NCI-H2081 (cell line): ENCODE measurements at regions not wholly inside any gene's neighbourhood (a gene's known extent, or its start where the extent isn't known, plus 50 kb on each side); places are given as distances from the start of the nearest gene placed in this dataset.

Experiments used
- DNase-seq, 2 experiments: peaks; one replicate each; lab custom pipeline; 2025; lab: John Stamatoyannopoulos, UW

GRCh38 chr6:138007014-138007472 lies 100.2 kb downstream of the PERP start:
- DNase-seq, result peak in 1 of 2 experiments; percentile 23

- DNase-seq, result no peak
Measured at GRCh38 chr6:138008791-138009190, 98.4 kb downstream of the PERP start.

- DNase-seq, result no peak
Measured at GRCh38 chr6:138011413-138011812, 95.8 kb downstream of the PERP start.

- DNase-seq, result no peak
Measured at GRCh38 chr6:138012682-138013081, 94.5 kb downstream of the PERP start.

- peak in 1 of 2 experiments; percentile 11 for DNase-seq
Measured at GRCh38 chr6:138013959-138014358, 93.3 kb downstream of the PERP start.

- no peak for DNase-seq
Measured at GRCh38 chr6:138017166-138017757, 90.0 kb downstream of the PERP start.

- DNase-seq, result no peak
Measured at GRCh38 chr6:138018297-138018696, 88.9 kb downstream of the PERP start.

- DNase-seq, result no peak
Measured at GRCh38 chr6:138025528-138025978, 81.7 kb downstream of the PERP start.

- DNase-seq, result no peak
Measured at GRCh38 chr6:138026342-138026741, 80.9 kb downstream of the PERP start.

- no peak for DNase-seq
Measured at GRCh38 chr6:138028893-138029292, 78.3 kb downstream of the PERP start.

- no peak for DNase-seq
Measured at GRCh38 chr6:138030872-138031271, 76.3 kb downstream of the PERP start.

GRCh38 chr6:138031417-138031816 lies 75.8 kb downstream of the PERP start:
- no peak for DNase-seq

- no peak for DNase-seq
Measured at GRCh38 chr6:138031850-138032249, 75.4 kb downstream of the PERP start.

GRCh38 chr6:138032571-138032970 lies 74.6 kb downstream of the PERP start:
- DNase-seq, result no peak

GRCh38 chr6:138034229-138034628 lies 73.0 kb downstream of the PERP start:
- no peak for DNase-seq

GRCh38 chr6:138035070-138035469 lies 72.1 kb downstream of the PERP start:
- no peak for DNase-seq

- no peak for DNase-seq
Measured at GRCh38 chr6:138036111-138036510, 71.1 kb downstream of the PERP start.

GRCh38 chr6:138037009-138037504 lies 70.2 kb downstream of the PERP start:
- no peak for DNase-seq

GRCh38 chr6:138038142-138038870 lies 68.9 kb downstream of the PERP start:
- DNase-seq, result peak in 1 of 2 experiments; percentile 44
